Immature natural killer cell (primary cell): ENCODE measurements at regions not wholly inside any gene's neighbourhood (a gene's known extent, or its start where the extent isn't known, plus 50 kb on each side); places are given as distances from the start of the nearest gene placed in this dataset.

Source experiments
- DNase-seq, 3 donors: peaks; one replicate each; pipeline ENCODE4 v3.0.0; 2022; ENCODE audit warnings: mixed read lengths in 1 of 3
- H3K27ac Mint-ChIP-seq, 6 donors: one replicate each; pipeline ENCODE4 v1.8.0; 2020; ENCODE audit warnings: mixed read lengths in 6 of 6, mild to moderate bottlenecking in 5 of 6, inconsistent platforms in 4 of 6, moderate library complexity in 3 of 6
- H3K27me3 Mint-ChIP-seq, 3 donors: one replicate each; pipeline ENCODE4 v1.8.0; 2020 to 2021; ENCODE audit warnings: low read depth in 3 of 3, mild to moderate bottlenecking in 3 of 3, mixed read lengths in 3 of 3, moderate library complexity in 3 of 3, inconsistent platforms in 1 of 3
- H3K36me3 Mint-ChIP-seq, 3 donors: one replicate each; pipeline ENCODE4 v1.8.0; 2020; ENCODE audit warnings: mixed read lengths in 3 of 3, inconsistent platforms in 2 of 3, mild to moderate bottlenecking in 2 of 3
- H3K4me1 Mint-ChIP-seq, 2 donors: one replicate each; pipeline ENCODE4 v1.8.0; 2020; ENCODE audit warnings: inconsistent platforms in 2 of 2, mild to moderate bottlenecking in 2 of 2, mixed read lengths in 2 of 2, moderate library complexity in 1 of 2
- H3K4me3 Mint-ChIP-seq, 5 donors: one replicate each; pipeline ENCODE4 v1.8.0; 2020; ENCODE audit warnings: mild to moderate bottlenecking in 5 of 5, mixed read lengths in 5 of 5, inconsistent platforms in 3 of 5, moderate library complexity in 3 of 5
- H3K9me3 Mint-ChIP-seq, 6 donors: one replicate each; pipeline ENCODE4 v1.8.0; 2020; ENCODE audit warnings: mild to moderate bottlenecking in 6 of 6, mixed read lengths in 6 of 6, inconsistent platforms in 4 of 6, moderate library complexity in 3 of 6

GRCh38 chr5:121189342-121190305 lies 662.1 kb upstream of the FTMT start:
- DNase-seq, result no peak
- Mint-ChIP-seq H3K4me1 (no peaks in the 10 kb centered on the region), H3K9me3 (peaks cover 3 to 44% (median 13%) of the 10 kb centered on the region in 6 donors), H3K36me3 (peaks cover 0 to 4% (median 0%) of the 10 kb centered on the region in 3 donors), H3K27ac (no peak overlapping the region), H3K27me3 (peaks cover 0 to 1% (median 0%) of the 10 kb centered on the region in 3 donors), H3K4me3 (no peak overlapping the region)

DNA sequence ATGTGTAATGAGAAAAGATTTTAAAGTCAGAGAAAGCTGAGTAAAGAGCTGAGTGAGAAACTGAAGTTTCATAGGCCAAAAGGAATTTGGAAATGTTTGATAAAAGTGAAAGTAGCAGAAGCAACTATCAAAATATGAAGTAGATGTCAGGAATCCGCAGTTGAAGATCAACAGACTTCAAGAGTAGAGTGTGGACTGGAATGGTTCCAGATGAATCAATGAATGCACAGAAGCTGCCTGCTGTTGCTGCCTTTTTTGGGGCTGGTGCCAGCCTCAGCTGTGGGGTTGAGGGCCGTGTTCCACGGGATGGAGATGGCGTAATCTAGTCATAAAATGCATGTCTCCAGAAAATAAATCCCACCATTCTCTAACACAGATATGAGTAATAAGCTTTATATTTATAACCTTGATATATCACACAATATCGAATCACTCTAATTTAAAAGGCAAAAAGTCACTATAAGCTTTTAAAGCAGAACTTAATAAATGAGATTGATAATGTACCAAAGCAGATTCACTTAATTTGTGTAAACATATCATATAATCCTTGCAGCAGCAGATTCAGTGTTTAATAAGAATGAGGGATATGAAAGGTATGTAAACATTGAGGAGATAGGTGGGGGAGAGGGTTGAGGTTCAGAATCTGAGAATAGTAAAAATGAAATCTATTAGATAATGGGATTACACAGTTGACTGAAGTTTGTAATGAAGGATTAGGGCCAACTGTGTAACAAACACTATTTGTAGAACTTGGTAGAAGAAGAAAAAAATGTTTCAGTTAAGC lies 652.3 kb upstream of the FTMT start:
- Mint-ChIP-seq H3K4me1 (no peaks in the 10 kb centered on the region), H3K4me3 (no peak overlapping the region), H3K9me3 (peaks cover 0 to 34% (median 11%) of the 10 kb centered on the region in 6 donors), H3K27me3 (no peaks in the 10 kb centered on the region), H3K27ac (no peak overlapping the region), H3K36me3 (no peaks in the 10 kb centered on the region)
- no peak for DNase-seq

GRCh38 chr5:121218086-121218485 lies 633.6 kb upstream of the FTMT start:
- Mint-ChIP-seq H3K36me3 (no peaks in the 10 kb centered on the region), H3K4me1 (no peaks in the 10 kb centered on the region), H3K9me3 (peaks cover 22 to 53% (median 36%) of the 10 kb centered on the region in 6 donors), H3K27ac (no peak overlapping the region), H3K4me3 (no peak overlapping the region), H3K27me3 (no peaks in the 10 kb centered on the region)
- no peak for DNase-seq

DNA sequence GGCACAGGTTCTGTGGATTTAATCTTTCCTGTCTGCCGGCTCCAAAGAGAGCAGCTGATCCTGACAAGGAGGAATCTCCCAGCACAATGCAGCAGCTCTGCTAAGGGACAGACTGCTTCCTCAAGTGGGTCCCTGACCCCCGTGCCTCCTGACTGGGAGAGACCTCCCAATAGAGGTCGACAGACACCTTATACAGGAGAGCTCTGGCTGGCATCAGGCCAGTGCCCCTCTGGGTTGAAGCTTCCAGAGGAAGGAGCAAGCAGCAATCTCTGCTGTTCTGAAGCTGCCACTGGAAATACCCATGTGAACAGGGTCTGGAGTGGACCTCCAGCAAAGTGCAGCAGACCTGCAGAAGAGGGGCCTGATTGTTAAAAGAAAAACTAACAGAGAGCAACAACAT lies 630.2 kb upstream of the FTMT start:
- no peak overlapping the region for H3K4me3 Mint-ChIP-seq
- H3K27ac Mint-ChIP-seq, result no peak overlapping the region
- peaks cover 0 to 3% (median 0%) of the 10 kb centered on the region in 3 donors for H3K36me3 Mint-ChIP-seq
- no peaks in the 10 kb centered on the region for H3K27me3 Mint-ChIP-seq
- H3K9me3 Mint-ChIP-seq, result peaks cover 21 to 62% (median 37%) of the 10 kb centered on the region in 6 donors
- no peaks in the 10 kb centered on the region for H3K4me1 Mint-ChIP-seq
- no peak for DNase-seq

- Mint-ChIP-seq H3K27ac (no peak overlapping the region), H3K27me3 (peaks cover 0 to 6% (median 1%) of the 10 kb centered on the region in 3 donors), H3K9me3 (peaks cover 26 to 70% (median 45%) of the 10 kb centered on the region in 6 donors), H3K4me3 (no peak overlapping the region), H3K36me3 (peaks cover 0 to 3% (median 0%) of the 10 kb centered on the region in 3 donors), H3K4me1 (no peaks in the 10 kb centered on the region)
- DNase-seq, result no peak
Observed at GRCh38 chr5:121226765-121227164, 624.9 kb upstream of the FTMT start.

DNA sequence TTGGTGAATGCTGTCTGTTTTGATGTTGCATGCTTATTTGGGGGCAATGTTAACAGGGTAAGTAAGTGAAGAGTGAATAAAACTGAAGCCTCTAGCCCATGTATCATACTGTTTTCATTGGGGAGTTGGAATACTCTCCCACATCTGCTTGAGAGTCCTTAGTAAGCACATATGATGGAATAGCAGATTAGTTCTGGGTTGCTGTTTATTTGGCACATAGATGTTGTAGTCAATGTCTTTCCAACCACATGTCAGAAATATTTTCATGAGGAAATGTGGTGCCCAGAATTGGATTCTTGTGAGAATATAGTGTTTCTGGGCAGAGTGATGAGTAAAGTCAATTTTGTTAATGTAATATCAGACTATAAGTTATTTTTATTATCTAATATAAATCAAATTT lies 611.7 kb upstream of the FTMT start:
- peaks cover 0 to 3% (median 2%) of the 10 kb centered on the region in 3 donors for H3K36me3 Mint-ChIP-seq
- H3K27me3 Mint-ChIP-seq, result no peaks in the 10 kb centered on the region
- H3K9me3 Mint-ChIP-seq, result peaks cover 9 to 27% (median 15%) of the 10 kb centered on the region in 6 donors
- no peak overlapping the region for H3K27ac Mint-ChIP-seq
- no peaks in the 10 kb centered on the region for H3K4me1 Mint-ChIP-seq
- no peak for DNase-seq
- H3K4me3 Mint-ChIP-seq, result no peak overlapping the region

DNA sequence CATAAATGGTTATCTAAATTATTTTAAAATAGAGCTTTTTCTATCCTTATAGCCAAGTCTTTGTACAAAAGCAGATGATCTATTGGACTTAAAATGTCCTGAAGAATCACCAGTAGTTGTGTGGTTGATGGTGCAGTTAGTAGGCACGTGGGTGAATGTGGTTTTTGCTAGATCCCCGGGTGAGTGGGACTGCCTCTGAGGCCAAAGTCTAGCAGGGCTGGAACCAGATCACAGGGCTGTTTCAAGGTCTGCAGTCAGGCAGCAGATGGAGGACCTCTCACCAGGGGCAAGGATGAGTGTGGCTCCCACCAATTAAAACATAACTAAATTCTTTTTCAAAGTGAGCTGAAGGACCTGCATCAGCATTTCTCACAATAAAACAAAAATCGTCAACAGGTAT lies 604.7 kb upstream of the FTMT start:
- DNase-seq, result no peak
- Mint-ChIP-seq H3K27me3 (peaks cover 0 to 1% (median 0%) of the 10 kb centered on the region in 3 donors), H3K9me3 (peaks cover 4 to 38% (median 16%) of the 10 kb centered on the region in 6 donors), H3K4me3 (no peak overlapping the region), H3K27ac (no peak overlapping the region), H3K36me3 (no peaks in the 10 kb centered on the region), H3K4me1 (no peaks in the 10 kb centered on the region)

DNA sequence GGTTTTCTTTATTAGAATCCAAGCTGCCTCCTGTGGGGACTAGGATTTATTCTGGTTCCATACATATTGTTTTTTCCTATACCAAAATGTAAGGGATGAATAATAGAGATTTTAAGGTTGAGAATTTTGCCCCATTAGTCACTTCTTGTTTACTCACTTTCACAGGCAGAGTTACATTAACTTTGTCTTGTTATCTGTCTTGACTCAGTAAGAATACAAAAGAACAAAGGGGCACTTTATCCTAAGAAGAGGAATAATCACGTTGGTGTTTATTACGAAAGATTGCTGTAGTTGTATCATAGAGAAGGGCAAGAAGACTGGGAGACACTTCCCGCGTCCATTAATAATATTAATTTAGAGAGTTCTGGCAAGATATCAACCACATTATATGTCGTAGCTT lies 599.7 kb upstream of the FTMT start:
- Mint-ChIP-seq H3K27me3 (peaks cover 0 to 1% (median 0%) of the 10 kb centered on the region in 3 donors), H3K27ac (no peak overlapping the region), H3K9me3 (peaks cover 2 to 43% (median 27%) of the 10 kb centered on the region in 6 donors), H3K36me3 (no peaks in the 10 kb centered on the region), H3K4me1 (no peaks in the 10 kb centered on the region), H3K4me3 (no peak overlapping the region)
- no peak for DNase-seq

GRCh38 chr5:121257621-121258020 lies 594.1 kb upstream of the FTMT start:
- Mint-ChIP-seq H3K27ac (no peak overlapping the region), H3K4me3 (no peak overlapping the region), H3K36me3 (no peaks in the 10 kb centered on the region), H3K4me1 (no peaks in the 10 kb centered on the region), H3K27me3 (no peaks in the 10 kb centered on the region), H3K9me3 (peaks cover 4 to 54% (median 34%) of the 10 kb centered on the region in 6 donors)
- no peak for DNase-seq

GRCh38 chr5:121263456-121263855 lies 588.2 kb upstream of the FTMT start:
- no peak for DNase-seq
- Mint-ChIP-seq H3K4me3 (no peak overlapping the region), H3K36me3 (no peaks in the 10 kb centered on the region), H3K27ac (no peak overlapping the region), H3K4me1 (no peaks in the 10 kb centered on the region), H3K27me3 (peaks cover 0 to 2% (median 0%) of the 10 kb centered on the region in 3 donors), H3K9me3 (peaks cover 6 to 57% (median 45%) of the 10 kb centered on the region in 6 donors)

DNA sequence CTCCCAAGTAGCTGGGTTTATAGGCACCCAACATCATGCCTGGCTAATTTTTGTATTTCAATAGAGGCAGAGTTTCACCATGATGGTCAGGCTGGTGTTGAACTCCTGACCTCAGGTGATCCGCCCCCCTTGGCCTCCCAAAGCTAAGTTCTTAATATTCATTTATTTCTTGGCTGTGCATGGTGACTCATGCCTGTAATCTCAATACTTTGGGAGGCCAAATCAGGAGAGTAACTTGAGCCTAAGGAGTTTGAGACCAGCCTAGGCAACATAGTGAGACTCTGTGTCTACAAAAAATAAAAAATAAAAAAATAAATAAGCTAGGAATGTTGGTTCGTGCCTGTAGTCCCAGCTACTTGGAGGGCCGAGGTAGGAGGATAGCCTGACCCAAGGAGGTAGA lies 587.1 kb upstream of the FTMT start:
- Mint-ChIP-seq H3K4me3 (no peak overlapping the region), H3K27me3 (peaks cover 0 to 2% (median 0%) of the 10 kb centered on the region in 3 donors), H3K36me3 (no peaks in the 10 kb centered on the region), H3K27ac (no peak overlapping the region), H3K4me1 (no peaks in the 10 kb centered on the region), H3K9me3 (peaks cover 6 to 55% (median 38%) of the 10 kb centered on the region in 6 donors)
- no peak for DNase-seq

DNA sequence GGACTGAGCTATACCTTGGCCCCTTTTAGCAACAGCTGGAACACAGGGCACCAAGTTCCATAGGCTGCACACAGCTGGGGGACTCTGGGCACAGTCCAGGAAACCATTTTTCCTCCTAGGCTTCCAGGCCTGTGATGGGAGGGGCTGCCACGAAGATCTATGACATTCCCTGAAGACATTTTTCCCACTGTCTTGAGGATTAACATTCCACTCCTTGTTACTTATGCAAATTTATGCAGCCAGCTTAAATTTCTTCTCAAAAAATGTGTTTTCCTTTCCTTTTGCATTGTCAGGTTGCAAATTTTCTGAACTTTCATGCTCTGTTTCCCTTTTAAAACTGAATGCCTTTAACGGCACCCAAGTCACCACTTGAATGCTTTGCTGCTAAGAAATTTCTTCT lies 580.1 kb upstream of the FTMT start:
- Mint-ChIP-seq H3K27me3 (no peaks in the 10 kb centered on the region), H3K4me3 (no peak overlapping the region), H3K4me1 (no peaks in the 10 kb centered on the region), H3K27ac (no peak overlapping the region), H3K36me3 (no peaks in the 10 kb centered on the region), H3K9me3 (peaks cover 1 to 45% (median 22%) of the 10 kb centered on the region in 6 donors)
- no peak for DNase-seq

- no peaks in the 10 kb centered on the region for H3K36me3 Mint-ChIP-seq
- H3K27me3 Mint-ChIP-seq, result no peaks in the 10 kb centered on the region
- DNase-seq, result no peak
- no peak overlapping the region for H3K4me3 Mint-ChIP-seq
- H3K9me3 Mint-ChIP-seq, result peaks cover 0 to 35% (median 18%) of the 10 kb centered on the region in 6 donors
- no peak overlapping the region for H3K27ac Mint-ChIP-seq
- no peaks in the 10 kb centered on the region for H3K4me1 Mint-ChIP-seq
Observed at GRCh38 chr5:121273833-121274433, 577.7 kb upstream of the FTMT start.
